AG08396 (cell line): ENCODE measurements at regions not wholly inside any gene's neighbourhood (a gene's known extent, or its start where the extent isn't known, plus 50 kb on each side); places are given as distances from the start of the nearest gene placed in this dataset.
"Not testable (repeated sequence)": the region's sequence is repeated elsewhere in the genome, so short reads cannot be mapped to it uniquely, and the experiment has no call there.

ENCODE experiments used
- DNase-seq: peaks from one replicate; pipeline ENCODE4 v3.0.0; 2012; ENCODE audit warnings: low spot score, mixed read lengths

DNA sequence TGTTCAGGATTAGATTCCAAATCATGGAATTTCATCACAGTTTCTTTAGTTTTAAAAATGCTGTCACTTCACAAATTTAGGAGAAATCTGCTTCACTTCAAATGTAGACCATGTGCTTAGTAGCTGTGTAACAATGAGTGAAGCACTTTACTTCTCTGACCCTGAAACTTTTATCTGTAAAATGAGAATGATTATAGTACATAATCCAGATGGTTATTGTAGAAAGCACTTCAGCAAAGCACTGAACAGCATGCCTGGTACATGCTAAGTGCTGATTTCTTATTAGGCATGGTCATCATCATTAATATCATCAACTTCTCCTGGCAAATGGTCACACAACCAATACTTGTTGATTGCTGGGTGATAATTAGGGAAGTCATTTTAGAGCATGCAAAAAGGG lies 705.0 kb downstream of the EPHA7 start:
- no peak for DNase-seq

DNA sequence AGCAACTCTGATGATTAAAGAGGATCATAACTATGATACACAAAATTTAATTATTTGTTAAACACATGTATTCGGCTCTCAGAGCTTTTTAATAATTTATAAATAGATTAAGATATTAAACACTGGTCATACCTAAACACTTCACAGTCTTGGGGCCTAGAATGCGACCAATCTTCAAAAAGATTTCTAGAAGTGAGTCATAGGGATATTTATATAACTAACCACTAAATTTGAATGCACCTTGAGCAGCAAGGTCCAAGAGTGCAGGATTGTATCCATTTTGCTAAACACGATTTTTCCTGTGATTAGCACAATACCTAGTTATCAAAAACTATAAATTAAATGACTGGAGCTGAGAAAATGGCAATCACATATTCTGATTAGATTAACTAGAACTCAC lies 709.3 kb downstream of the EPHA7 start:
- DNase-seq: no peak

DNA sequence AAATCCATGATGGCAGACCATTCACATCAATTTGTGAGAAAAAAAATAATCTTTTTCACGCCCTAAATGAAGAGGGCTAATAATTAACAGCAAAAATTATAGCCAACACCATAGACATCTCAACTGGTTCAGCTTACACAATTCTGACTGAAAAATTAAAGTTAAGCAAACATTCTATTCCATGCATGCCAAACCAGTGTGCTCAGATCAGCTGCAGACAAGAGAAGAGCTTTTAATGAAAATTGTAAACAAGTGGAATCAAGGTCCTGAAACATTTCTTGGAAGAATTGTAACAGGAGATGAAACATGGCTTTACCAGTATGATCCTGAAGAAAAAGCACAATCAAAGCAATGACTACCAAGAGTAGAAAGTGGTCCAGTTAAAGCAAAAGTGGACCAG lies 710.4 kb downstream of the EPHA7 start:
- no peak for DNase-seq

DNA sequence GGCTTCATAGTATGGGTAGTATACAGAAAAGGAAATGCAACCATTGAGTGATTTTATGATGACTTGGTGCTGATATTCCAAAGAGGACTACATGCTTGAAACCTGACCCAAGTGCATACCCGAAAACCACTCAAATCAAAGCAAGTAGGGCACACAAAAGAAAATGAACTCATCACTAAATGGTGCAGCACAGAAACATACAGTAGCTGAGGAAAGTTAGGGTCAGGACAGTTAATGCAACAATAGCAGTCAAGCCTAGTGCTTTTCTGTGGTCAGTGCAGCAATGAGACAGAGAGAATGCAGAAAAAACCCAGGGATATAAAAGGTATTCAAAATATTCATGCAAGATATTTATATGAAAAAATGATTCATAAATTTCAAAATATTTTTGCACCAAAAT lies 711.1 kb downstream of the EPHA7 start:
- no peak for DNase-seq

DNA sequence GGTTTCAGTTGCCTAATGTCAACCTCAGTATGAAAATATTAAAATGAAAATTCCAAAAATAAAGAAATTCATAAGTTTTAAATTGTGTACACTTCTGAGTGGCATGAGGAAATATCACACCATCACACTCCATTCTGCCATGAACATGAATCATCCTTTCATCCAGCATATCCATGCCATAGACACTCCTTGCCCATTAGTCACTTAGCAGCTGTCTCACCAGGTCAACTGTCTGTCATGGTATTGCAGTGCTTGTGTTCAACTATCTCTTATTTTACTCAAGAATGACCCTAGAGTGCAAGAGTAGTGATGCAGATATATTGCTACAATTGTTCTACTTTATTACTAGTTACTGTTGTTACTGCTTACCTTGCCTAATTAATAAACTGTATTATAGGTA lies 712.4 kb downstream of the EPHA7 start:
- DNase-seq: no peak

DNA sequence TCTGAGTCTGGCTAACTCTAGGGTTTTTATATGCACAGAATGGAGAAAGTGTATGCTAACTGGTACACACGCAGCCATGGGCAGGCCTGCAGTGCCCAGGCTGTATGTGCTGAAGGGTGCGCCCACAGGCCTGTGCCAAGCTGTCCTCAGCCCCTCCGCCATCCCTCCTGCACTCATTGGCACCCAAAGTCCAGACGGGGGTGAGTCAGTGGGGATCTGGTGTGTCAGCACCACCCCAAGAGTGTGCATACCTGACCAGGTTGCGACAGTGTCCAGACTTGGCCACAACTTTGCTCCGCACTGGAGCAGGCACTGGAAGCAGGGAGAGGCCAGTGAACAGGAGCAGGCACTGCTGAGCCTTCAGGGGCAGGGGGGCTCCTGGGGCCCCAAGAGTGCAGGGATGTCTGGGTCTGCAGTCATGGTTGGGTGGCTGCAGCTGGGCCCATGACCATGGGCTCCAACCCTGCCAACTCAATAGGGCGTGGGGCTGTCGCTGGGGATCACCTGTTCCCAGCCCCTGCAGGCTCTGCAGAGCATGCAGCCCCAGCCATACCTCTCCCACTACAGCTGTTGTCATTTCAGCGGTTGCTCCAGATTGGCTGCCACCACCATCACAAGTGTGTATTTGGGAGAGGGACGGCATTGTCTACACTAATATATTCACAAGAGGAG lies 717.8 kb downstream of the EPHA7 start:
- DNase-seq: no peak

DNA sequence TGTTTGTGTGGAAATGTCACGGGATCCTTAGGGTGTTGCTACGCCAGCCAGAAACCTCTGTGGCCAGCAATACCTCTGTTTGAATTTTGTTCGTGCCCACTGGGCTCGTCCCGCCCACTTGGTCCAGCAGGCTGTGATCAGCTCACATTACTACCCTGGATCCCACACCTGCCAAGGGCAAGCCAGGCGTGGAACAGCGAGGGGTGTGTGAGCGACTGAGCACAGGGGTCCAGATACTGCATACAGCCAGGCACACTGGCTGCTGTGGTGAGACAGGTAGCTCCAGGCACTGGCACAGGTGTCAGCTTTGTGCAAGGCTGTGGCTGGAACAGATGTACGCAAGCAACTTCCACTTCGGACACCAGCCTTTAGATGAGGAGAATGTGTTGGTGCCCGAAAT lies 718.9 kb downstream of the EPHA7 start:
- DNase-seq: no peak

DNA sequence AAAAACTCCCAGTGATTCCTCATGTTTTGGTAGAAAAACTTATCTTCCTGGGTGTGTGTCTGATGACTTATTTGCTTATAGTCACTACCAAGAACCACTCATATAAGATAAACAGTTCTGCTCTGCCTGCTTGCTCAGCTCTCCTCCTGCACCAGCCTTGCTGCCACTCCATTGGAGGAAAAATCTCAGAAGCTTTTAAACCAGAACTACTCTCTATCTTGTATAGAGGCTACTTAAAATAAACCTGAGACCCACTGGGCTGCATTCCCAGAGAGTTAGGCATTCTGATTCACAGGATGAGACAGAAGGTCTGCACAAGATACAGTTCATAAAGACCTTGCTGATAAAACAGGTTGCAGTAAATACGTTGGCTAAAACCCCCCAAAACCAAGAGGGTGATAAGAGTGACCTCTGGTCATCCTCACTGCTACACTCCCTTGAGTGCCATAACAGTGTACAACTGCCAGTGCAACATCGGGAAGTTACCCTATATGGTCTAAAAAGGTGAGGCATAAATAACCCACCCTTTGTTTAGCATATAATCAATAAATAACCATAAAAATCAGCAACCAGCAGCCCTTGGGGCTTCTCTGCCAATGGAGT lies 728.3 kb downstream of the EPHA7 start:
- no peak for DNase-seq

DNA sequence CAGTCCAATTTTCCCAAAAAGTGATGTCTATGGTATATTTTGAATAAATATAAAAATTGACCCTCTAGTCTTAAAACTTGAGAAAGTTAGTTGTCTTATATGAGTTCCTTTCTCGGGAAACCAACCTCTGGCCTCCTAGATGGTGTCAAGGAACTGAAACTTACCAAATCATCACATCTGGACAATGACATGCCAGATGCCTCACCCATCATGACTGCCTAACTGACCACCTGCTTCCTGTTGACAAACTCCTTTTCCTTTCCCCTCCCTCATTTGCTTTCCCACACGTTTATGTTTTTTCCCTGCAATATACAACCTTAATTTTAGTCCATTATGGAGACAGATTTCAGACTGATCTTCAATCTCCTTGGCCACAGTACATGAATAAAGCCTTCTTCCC lies 731.0 kb downstream of the EPHA7 start:
- no peak for DNase-seq

DNA sequence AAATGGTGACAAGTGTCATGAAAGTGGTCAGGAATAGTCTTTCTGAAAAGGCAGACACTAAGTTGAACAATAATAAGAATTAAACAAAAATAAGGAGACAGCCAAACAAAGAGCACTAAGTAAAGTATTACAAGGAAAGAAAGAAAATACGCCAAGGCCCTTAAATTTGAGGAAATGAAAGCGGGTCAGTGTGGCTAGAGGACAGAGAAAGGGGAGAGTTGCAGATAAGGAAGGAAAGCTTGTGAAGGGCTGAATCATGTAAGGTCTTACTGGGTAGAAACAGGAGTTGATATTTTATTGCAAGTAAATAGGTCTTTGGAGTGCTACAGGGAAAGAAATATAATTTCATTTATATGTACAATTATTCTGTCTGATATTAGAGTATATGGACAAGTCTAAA lies 732.1 kb downstream of the EPHA7 start:
- DNase-seq: no peak

DNA sequence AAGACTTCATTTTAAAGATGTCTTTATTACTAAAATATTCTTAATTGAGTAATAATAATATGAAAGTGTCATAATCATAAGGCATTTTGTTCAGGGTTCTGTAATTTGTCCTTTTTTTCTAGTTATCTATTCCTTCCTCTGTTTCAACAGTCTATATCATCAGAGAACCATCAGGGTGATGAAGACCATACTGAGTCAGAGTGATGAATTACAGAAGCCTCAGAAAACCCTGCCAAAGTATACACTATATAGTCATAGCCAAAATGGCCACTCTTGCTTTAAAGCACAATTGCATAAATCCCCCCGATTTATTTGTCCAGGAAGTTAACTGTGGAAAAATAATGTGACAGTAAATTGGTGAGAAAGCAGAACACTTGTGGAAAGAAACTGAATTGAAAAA lies 735.0 kb downstream of the EPHA7 start:
- no peak for DNase-seq

DNA sequence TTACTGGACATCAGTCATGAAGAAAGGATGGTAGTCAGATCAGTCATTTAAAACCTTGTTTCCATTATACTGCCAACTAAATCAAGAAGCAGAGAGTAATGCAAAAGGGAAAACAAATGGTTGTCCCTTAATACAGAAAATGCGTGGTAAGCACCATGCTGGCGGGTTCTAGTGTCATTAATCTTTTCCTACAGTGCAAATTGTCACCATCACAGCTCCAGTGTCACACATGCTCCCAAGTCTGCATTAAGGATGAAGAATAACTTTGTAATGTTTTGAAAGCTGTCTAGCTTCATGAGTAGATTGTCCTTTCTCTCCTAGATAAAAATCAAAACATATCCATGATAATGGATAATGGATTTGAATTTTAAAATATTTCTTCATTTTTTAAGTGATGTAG lies 735.6 kb downstream of the EPHA7 start:
- no peak for DNase-seq

DNA sequence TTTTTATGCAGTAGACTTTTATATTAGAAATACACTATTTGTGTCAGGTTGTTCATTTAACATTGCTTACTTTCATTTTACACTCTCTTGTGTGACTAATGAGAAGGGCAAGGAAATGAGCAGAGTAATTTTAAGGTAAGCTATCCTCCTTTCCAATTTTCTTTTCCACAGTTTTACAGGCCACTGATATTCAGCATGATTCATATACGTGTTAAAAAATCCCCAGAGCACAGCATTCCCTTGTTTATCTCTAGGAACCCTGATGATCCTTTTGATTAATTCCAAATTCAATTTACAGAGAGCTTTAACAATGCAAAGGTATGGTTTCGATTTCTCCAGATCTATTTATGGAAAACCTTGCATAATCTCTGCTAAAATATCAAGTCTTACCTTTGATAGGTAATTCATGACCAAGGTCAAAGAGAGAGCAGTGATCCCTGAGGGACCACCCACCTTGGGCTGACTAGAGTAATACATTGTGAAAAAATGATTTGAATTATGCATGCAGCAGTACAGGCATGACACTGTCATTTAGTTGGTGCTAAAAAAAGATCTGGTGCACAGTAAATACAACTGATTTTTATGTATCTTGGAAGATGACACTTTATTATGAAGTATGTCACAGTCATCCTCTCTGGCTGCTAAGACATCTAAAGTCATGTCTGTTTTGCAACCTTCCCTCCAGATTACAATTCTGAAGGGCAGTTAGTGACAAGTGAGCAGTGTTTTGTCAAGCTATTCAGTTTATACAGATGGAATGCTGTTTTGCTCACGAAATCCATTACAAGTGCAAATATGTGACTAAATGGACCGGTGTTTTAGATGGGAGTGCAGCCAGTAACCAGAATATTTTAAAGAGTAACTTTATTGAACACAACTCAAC lies 736.6 kb downstream of the EPHA7 start:
- DNase-seq: no peak

DNA sequence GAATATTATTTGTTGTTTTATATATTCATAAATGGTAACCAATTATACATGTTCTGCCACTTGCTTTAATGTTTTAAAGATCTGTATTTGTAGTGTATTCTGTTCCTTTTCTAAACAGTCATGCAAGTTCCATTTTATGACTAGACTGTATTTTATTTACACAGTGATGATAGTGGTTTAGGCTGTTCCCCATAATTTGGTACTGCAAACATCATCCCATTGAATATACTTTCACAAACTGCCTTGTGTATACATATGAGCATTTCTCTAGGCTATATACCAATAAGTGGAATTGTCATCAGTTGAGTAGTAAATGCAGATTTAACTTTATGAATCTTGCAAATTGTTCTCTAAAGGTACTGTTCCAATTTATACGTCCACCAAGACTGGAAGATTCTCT lies 738.0 kb downstream of the EPHA7 start:
- DNase-seq: no peak

DNA sequence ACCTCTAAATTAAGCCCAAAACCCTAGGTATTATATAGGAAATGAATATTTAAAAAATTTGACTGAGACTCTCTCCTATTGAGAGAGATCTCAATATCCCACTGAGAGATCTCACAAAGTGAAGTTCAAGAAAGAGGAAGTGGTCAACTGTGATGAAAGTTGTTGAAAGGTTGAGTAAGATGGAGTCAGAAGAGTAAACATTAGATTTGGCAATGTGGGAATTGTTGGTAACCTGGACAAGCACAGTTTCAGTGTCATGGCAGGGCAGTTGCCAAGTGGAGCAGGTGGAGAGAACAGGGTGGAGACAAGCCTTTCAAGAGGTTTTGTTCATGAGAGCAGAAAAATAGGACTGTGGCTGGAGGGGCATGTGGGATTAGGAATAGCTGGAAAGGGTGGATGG lies 747.9 kb downstream of the EPHA7 start:
- DNase-seq: not testable (repeated sequence)

DNA sequence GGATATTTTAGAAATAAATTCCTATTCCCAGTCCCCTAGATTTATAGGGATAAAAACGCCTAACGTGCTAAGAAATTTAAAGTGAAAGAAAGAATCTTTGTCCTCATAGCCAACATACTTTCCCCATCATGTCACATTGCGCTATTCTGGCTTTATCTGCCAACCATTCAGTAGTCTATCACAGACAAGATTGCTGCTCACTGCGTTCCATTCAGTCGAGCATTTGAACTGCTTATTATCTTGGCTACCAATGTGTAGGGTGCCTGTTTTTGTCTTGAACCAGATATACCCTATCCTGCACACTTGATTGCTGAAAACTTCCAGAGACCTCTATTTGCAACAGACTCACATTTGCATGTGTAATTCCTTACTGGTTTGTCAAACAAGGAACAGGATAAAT lies 751.5 kb downstream of the EPHA7 start:
- DNase-seq: no peak

DNA sequence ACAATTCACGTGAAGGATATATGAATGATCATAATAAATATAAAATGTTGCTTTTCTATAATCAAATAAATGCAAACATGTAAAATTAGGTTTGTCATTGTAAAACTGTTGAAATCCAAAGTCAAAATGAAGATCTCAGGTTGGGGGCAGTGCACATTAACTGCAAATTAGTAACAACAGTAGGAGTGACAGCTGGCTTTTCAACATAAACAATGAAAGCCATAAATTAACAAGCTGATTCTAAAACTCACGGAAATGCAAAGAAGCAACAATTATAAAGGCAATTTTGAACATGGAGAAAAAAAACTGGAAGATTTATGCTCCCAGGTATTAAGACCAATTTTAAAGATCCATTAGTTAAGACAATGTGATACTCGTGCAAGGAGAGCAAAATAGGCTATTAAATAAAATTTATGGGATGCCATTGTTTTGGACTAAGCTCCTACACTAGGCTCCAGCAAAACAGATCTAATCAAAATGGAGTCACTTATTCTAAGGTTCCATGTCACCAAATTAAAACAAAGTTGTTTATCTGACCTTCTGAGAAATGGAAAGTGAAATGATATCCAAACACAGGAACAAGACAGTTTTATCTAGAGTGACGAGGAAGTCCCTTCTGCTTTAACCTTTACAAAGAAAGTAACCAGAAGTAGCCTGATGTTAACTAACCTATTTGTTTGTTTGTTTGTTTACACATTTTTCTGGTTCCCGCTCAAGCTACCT lies 770.8 kb downstream of the EPHA7 start:
- no peak for DNase-seq

DNA sequence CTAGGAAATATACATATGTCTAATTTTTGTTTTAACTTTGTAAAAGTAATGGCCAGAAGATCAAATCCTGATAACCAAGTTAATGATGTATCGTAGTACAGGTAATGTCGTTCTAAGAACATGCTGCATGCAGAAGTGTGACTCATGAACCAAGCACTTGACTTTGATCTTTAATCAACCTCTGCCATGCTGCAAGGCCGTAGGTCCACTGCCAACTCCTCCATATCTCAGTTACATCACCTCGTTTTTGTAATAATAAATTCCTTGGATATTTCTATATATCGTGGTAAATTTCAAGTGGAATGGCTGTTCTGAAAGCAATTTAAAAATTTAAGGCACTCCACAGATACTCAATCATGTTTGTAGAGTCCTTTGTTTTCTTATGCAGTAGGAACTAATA lies 771.7 kb downstream of the EPHA7 start:
- no peak for DNase-seq

DNA sequence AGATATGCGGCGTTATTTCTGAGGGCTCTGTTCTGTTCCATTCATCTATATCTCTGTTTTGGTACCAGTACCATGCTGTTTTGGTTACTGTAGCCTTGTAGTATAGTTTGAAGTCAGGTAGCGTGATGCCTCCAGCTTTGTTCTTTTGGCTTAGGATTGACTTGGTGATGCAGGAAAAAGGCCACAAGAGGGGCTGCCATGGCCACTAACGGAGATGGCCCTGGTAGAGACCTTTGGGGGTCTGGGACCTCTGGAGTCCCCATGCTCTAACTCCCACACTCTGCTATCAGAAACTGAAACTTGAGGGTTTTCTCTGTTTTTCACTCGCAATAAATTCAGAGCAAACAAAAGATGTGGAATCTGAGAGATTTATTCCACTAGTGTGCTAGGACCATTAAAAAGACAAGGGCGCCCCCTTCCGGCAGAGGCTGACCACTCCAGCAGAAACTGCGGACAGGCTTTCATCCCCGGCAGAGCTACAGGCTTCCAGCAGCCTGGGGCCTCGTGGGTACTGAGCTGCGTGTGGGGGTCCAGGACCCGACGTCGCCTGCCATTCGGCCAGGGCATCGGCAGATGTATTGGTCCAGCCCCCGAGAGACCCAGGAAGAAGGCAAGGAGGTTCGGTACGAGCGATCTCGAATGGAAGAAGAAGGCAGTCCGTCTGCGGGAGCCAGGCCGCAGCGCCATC lies 775.1 kb downstream of the EPHA7 start:
- DNase-seq: not testable (repeated sequence)

DNA sequence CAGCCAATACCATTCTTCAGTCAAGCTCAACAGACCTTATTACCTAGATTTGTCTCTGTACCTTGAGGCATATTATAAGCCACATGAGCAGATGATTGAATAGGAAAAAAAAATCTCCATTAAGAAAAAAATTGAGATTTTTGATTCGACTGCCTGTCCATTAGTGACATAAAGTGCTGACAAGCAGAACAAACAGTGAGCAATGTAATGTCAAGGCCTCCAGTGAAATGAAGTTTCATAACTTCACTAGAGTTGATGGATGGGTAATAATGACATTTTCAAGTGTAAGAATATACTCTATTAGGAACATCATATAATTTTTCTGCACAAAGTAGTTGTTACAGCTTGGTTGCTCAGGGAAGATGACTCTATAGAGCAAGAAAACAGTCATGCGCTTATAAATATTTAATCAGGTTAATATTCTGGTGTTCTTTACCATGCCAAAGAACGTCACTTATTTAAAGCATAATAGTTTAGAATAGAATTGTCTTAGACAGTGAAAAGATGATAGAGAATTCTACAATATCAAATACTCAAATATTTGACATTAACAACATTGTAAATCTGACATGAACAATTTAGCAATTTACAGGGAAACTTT lies 783.7 kb downstream of the EPHA7 start:
- no peak for DNase-seq

DNA sequence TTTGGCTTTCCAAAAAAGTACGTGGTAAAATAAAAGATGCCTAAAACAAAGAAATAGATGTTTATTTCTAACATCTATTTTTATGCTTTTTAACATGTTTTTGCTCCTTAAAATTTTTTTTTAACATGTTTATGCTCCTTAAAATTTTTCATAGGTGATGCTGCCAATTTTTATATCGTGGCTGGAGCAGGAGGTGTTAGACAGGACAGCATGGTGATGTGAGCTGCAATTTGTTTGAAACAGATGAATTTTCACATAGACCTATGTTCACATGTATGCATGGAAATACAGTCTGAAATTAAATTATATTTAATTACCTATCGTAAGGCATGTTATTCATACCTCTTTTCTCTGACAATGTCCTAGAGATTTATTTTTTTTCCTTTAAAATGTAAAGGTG lies 784.8 kb downstream of the EPHA7 start:
- no peak for DNase-seq

DNA sequence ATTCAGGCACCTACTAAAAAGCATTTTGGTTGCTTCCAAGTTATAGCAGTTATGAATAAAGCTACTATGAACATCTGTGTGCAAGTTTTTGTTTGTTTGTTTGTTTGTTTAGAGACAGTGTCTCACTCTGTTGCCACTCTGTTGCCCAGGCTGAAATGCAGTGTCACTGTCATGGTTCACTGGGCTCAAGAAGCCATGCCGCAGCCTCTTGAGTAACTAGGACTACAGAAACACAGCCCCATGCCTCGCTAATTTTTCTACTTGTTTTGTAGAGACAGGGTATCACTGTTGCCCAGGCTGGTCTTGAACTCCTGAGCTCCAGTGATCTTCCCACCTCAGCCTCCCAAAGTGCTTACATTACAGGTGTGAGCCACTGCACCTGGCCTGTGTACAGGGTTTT lies 795.9 kb downstream of the EPHA7 start:
- DNase-seq: no peak
